CD8-positive, alpha-beta memory T cell (primary cell): ENCODE measurements at regions not wholly inside any gene's neighbourhood (a gene's known extent, or its start where the extent isn't known, plus 50 kb on each side); places are given as distances from the start of the nearest gene placed in this dataset.

Experiments used
- CTCF ChIA-PET: fragments of 350-600 bp; sonication (Branson Sonifier 250); formaldehyde crosslinking; loops from one replicate; lab custom pipeline; 2021; ENCODE audit warnings: antibody characterized with exemption; lab: Charles Lee
- POLR2A ChIA-PET: fragments of 350-600 bp; sonication (Branson Sonifier 250); formaldehyde crosslinking; loops from one replicate; lab custom pipeline; 2021; ENCODE audit warnings: antibody characterized with exemption; lab: Charles Lee
- DNase-seq, 5 donors: peaks; one replicate each; pipeline versions ENCODE4 v3.0.0 to v3.0.0-alpha.2; 2020 to 2022; ENCODE audit warnings: mixed read lengths in 1 of 5
- H3K27ac ChIP-seq: one replicate; pipeline ENCODE4 v1.7.0; 2013; ENCODE audit warnings: low read depth, mild to moderate bottlenecking, low read length, moderate library complexity
- H3K27me3 ChIP-seq: 2 replicates; pipeline ENCODE4 v1.7.0; 2013; ENCODE audit warnings: low read length, mild to moderate bottlenecking; ENCODE audit not compliant: insufficient read depth, poor library complexity, severe bottlenecking
- H3K36me3 ChIP-seq: 2 replicates; pipeline ENCODE4 v1.7.0; 2013; ENCODE audit warnings: mild to moderate bottlenecking, low read length, moderate library complexity; ENCODE audit not compliant: insufficient read depth
- H3K4me1 ChIP-seq: 2 replicates; pipeline ENCODE4 v1.7.0; 2013; ENCODE audit warnings: mild to moderate bottlenecking, low read length, moderate library complexity; ENCODE audit not compliant: insufficient read depth
- H3K4me3 ChIP-seq: 2 replicates; pipeline ENCODE4 v1.7.0; 2013; ENCODE audit warnings: mild to moderate bottlenecking, low read length
- H3K9me3 ChIP-seq: 2 replicates; pipeline ENCODE4 v1.7.0; 2013; ENCODE audit warnings: mild to moderate bottlenecking, low read length
- H3K27ac Mint-ChIP-seq, 8 donors: one replicate each; pipeline ENCODE4 v1.8.0; 2020 to 2021; ENCODE audit warnings: mixed read lengths in 8 of 8, mild to moderate bottlenecking in 6 of 8, inconsistent platforms in 3 of 8, moderate library complexity in 3 of 8
- H3K27me3 Mint-ChIP-seq, 2 donors: one replicate each; pipeline ENCODE4 v1.8.0; 2020 to 2021; ENCODE audit warnings: mixed read lengths in 2 of 2, mild to moderate bottlenecking in 1 of 2, moderate library complexity in 1 of 2
- H3K36me3 Mint-ChIP-seq, 3 donors: one replicate each; pipeline ENCODE4 v1.8.0; 2020 to 2021; ENCODE audit warnings: mixed read lengths in 3 of 3, inconsistent platforms in 1 of 3, mild to moderate bottlenecking in 1 of 3
- H3K4me1 Mint-ChIP-seq, 3 donors: one replicate each; pipeline ENCODE4 v1.8.0; 2020 to 2021; ENCODE audit warnings: mixed read lengths in 3 of 3, inconsistent platforms in 1 of 3, mild to moderate bottlenecking in 1 of 3
- H3K4me3 Mint-ChIP-seq, 7 donors: one replicate each; pipeline ENCODE4 v1.8.0; 2020 to 2021; ENCODE audit warnings: mixed read lengths in 7 of 7, mild to moderate bottlenecking in 6 of 7, moderate library complexity in 4 of 7, inconsistent platforms in 2 of 7
- H3K9me3 Mint-ChIP-seq, 5 donors: one replicate each; pipeline ENCODE4 v1.8.0; 2020 to 2022; ENCODE audit warnings: mixed read lengths in 5 of 5, mild to moderate bottlenecking in 3 of 5, moderate library complexity in 2 of 5, inconsistent platforms in 1 of 5

- peaks cover 0 to 1% of the 10 kb centered on the region in 2 donors for H3K27me3 Mint-ChIP-seq
- Histone ChIP-seq H3K36me3 (no peaks in the 10 kb centered on the region), H3K27ac (no peak overlapping the region), H3K4me1 (peaks cover 94% of the 10 kb centered on the region), H3K4me3 (no peak overlapping the region), H3K27me3 (no peaks in the 10 kb centered on the region), H3K9me3 (no peaks in the 10 kb centered on the region)
- H3K4me3 Mint-ChIP-seq, result peak overlapping the region in 5 of 7 donors; percentile 15 to 88 (median 24)
- H3K9me3 Mint-ChIP-seq, result no peaks in the 10 kb centered on the region
- H3K27ac Mint-ChIP-seq, result peak overlapping the region; percentile 26 to 96 (median 76)
- POLR2A ChIA-PET, result interaction anchor here (0.9 kb wide), 1 partner anchor 11 kb away, joined by 3 read pairs; no protein-coding TSS in a partner anchor
- peaks cover 0 to 2% (median 0%) of the 10 kb centered on the region in 3 donors for H3K36me3 Mint-ChIP-seq
- DNase-seq, result no peak
- CTCF ChIA-PET, result interaction anchor here (1.0 kb wide), 1 partner anchor 70 kb away, joined by 3 read pairs; the partner anchor contains the start of gene DARS1
- H3K4me1 Mint-ChIP-seq, result peaks cover 70 to 96% (median 89%) of the 10 kb centered on the region in 3 donors
Observed at GRCh38 chr2:136054856-136055255, 63.1 kb downstream of the CXCR4 start.

DNA sequence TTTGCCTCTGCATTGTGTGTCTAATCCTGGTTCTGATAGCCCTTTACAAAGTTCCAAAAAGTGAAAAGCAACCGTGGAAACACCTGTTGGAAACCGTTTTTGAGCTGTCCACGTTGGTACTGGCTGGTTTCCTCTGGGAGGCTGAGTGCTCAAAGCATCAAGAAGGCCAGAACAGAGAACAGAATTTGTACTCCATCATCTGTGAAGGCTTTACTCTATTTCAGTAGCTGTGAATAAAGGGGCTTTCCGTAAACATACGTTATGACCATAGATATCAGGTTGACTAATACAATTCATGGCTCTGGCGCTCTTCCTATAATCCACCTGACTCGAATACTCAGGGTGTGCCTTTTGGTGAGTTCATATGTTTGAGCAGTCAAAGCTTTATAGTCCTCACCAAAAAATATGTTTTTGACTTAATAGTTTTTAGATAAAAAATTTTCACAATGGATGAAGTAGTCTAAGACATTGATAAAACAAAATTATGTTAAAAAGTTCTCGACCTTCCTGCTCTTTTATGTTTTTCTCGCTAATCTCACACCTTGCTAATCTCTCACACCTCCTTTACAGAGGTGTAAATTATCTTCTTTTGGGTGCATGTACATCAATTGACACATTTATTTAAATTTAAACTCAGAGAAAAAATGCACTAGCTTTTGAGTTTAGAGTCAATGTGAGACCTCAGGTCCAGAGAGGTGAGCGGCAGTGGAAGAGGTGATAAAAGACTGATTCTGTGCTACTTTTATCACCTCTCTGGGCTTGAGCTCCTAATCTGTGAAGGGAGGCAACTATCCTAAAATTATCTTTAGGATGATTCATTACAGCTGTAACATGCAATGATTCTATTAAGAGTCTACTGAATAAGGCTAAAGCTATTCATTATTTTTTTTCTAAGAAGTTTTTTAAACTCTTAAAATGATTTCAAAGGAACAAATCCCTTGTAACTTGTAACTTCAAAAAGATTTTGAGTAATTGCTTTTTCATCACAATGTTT, 65.3 kb downstream of the CXCR4 start:
- Histone ChIP-seq H3K4me3 (no peak overlapping the region), H3K36me3 (no peaks in the 10 kb centered on the region), H3K27me3 (no peaks in the 10 kb centered on the region), H3K4me1 (peaks cover 91% of the 10 kb centered on the region), H3K27ac (no peak overlapping the region), H3K9me3 (no peaks in the 10 kb centered on the region)
- H3K36me3 Mint-ChIP-seq, result peaks cover 0 to 2% (median 0%) of the 10 kb centered on the region in 3 donors
- POLR2A ChIA-PET, result interaction anchor here (0.7 to 1.6 kb wide), 2 partner anchors 64 to 83 kb away, joined by 4 read pairs; no protein-coding TSS in a partner anchor
- peak overlapping the region in 6 of 7 donors; percentile 19 to 75 (median 66) for H3K4me3 Mint-ChIP-seq
- peaks cover 70 to 88% (median 84%) of the 10 kb centered on the region in 3 donors for H3K4me1 Mint-ChIP-seq
- DNase-seq, result peak in 1 of 5 donors; percentile 20
- peak overlapping the region; percentile 67 to 96 (median 90) for H3K27ac Mint-ChIP-seq
- CTCF ChIA-PET, result interaction anchor here (1.2 kb wide), 1 partner anchor 269 kb away, joined by 3 read pairs; no protein-coding TSS in a partner anchor
- no peaks in the 10 kb centered on the region for H3K27me3 Mint-ChIP-seq
- no peaks in the 10 kb centered on the region for H3K9me3 Mint-ChIP-seq

DNA sequence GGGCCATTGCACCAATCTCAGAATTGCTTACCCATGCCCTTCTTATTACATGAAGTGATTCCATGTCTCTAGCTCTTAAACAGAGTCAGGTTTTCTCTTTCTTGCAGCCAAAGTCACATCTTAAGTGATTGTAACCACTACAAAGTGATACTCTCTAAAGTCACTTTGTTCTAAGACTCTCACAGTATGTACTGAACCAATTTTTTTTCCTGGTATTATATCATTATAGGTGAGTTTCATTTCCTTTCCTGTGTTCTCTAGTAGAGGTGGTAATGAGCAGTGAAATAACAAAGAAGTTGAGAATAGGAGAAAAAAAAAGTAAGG, 66.3 kb upstream of the DARS1 start:
- Mint-ChIP-seq H3K4me3 (peak overlapping the region; percentile 7 to 75 (median 69)), H3K27me3 (no peaks in the 10 kb centered on the region), H3K27ac (peak overlapping the region; percentile 67 to 96 (median 86)), H3K36me3 (no peaks in the 10 kb centered on the region), H3K4me1 (peaks cover 61 to 78% (median 74%) of the 10 kb centered on the region in 3 donors), H3K9me3 (no peaks in the 10 kb centered on the region)
- Histone ChIP-seq H3K27ac (no peak overlapping the region), H3K9me3 (no peaks in the 10 kb centered on the region), H3K4me1 (peaks cover 81% of the 10 kb centered on the region), H3K36me3 (no peaks in the 10 kb centered on the region), H3K4me3 (no peak overlapping the region), H3K27me3 (no peaks in the 10 kb centered on the region)
- CTCF ChIA-PET, result interaction anchor here (1.2 kb wide), 1 partner anchor 270 kb away, joined by 3 read pairs; no protein-coding TSS in a partner anchor
- peak in 2 of 5 donors; percentile 11 to 61 for DNase-seq
- POLR2A ChIA-PET, result no interaction called here

GRCh38 chr2:136051001-136051724, 65.7 kb upstream of the DARS1 start:
- H3K4me1 ChIP-seq, result peaks cover 76% of the 10 kb centered on the region
- Mint-ChIP-seq H3K9me3 (no peaks in the 10 kb centered on the region), H3K27me3 (no peaks in the 10 kb centered on the region), H3K36me3 (no peaks in the 10 kb centered on the region), H3K4me3 (peak overlapping the region in 5 of 7 donors; percentile 58 to 75 (median 70)), H3K27ac (peak overlapping the region; percentile 10 to 96 (median 86)), H3K4me1 (peaks cover 58 to 73% (median 69%) of the 10 kb centered on the region in 3 donors)
- H3K27me3 ChIP-seq, result no peaks in the 10 kb centered on the region
- no peaks in the 10 kb centered on the region for H3K9me3 ChIP-seq
- no peak for DNase-seq
- H3K27ac ChIP-seq, result no peak overlapping the region
- ChIA-PET POLR2A (interaction anchor here (0.8 kb wide), 1 partner anchor 277 kb away, joined by 3 read pairs; no protein-coding TSS in a partner anchor), CTCF (no interaction called here)
- no peaks in the 10 kb centered on the region for H3K36me3 ChIP-seq
- no peak overlapping the region for H3K4me3 ChIP-seq

- no peak overlapping the region for H3K4me3 ChIP-seq
- no peaks in the 10 kb centered on the region for H3K36me3 ChIP-seq
- ChIA-PET POLR2A (interaction anchor here (0.8 kb wide), 1 partner anchor 277 kb away, joined by 3 read pairs; no protein-coding TSS in a partner anchor), CTCF (no interaction called here)
- Mint-ChIP-seq H3K36me3 (no peaks in the 10 kb centered on the region), H3K27ac (peak overlapping the region; percentile 15 to 96 (median 78)), H3K4me1 (peaks cover 52 to 63% (median 61%) of the 10 kb centered on the region in 3 donors), H3K9me3 (no peaks in the 10 kb centered on the region), H3K4me3 (peak overlapping the region in 1 of 7 donors; percentile 9), H3K27me3 (no peaks in the 10 kb centered on the region)
- no peaks in the 10 kb centered on the region for H3K9me3 ChIP-seq
- peaks cover 66% of the 10 kb centered on the region for H3K4me1 ChIP-seq
- H3K27me3 ChIP-seq, result no peaks in the 10 kb centered on the region
- no peak for DNase-seq
- no peak overlapping the region for H3K27ac ChIP-seq
Observed at GRCh38 chr2:136049991-136050920, 64.8 kb upstream of the DARS1 start.

DNA sequence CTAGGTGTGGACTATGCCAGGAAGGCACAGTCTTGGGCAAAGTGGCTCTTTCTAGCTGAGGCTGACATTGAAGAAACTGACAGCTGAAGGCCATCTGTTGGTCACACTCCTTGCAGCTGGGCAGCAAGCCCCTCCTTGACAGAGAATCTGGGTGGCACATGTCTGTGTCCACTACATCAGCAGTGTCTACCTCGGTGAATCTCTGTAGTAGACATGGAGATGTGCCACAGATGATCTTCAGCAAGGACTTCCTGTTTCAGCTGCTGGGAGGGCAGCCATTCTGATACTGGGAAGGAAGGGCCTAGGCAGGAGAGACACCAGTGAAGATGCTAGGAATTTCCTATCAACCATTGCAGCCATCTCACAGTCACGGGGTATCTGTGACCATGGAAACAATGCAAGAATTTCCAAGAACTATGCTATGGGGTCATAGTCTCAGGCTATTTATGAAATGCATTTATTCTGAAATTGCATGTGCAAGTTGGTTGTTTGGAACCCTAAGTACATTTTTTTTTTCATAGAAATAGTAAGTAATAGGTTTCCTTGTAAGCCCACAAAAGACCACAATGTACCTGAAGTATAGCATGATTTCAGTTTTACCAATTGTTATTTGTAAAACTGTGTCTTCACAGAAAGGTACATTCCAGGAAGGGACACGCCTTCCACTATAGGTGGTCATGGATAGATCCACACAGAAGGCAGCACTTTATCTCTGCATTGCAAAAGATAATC, 63.8 kb upstream of the DARS1 start:
- no peaks in the 10 kb centered on the region for H3K36me3 ChIP-seq
- CTCF ChIA-PET, result interaction anchor here (1.5 kb wide), 1 partner anchor 8 kb away, joined by 4 read pairs; no protein-coding TSS in a partner anchor
- Mint-ChIP-seq H3K27me3 (no peaks in the 10 kb centered on the region), H3K27ac (peak overlapping the region in 7 of 8 donors; percentile 11 to 94 (median 83)), H3K4me1 (peaks cover 45 to 53% (median 51%) of the 10 kb centered on the region in 3 donors), H3K36me3 (no peaks in the 10 kb centered on the region), H3K9me3 (no peaks in the 10 kb centered on the region), H3K4me3 (no peak overlapping the region)
- no peaks in the 10 kb centered on the region for H3K9me3 ChIP-seq
- H3K27me3 ChIP-seq, result no peaks in the 10 kb centered on the region
- H3K27ac ChIP-seq, result no peak overlapping the region
- no peak for DNase-seq
- POLR2A ChIA-PET, result interaction anchor here (1.0 kb wide), 1 partner anchor 328 kb away, joined by 4 read pairs; no protein-coding TSS in a partner anchor
- peaks cover 56% of the 10 kb centered on the region for H3K4me1 ChIP-seq
- H3K4me3 ChIP-seq, result no peak overlapping the region
